ENCODE measurements at regions not wholly inside any gene's neighbourhood (a gene's known extent, or its start where the extent isn't known, plus 50 kb on each side); places are given as distances from the start of the nearest gene placed in this dataset.

GRCh38 chr3:78076379-78076778 is 1036.5 kb downstream of the ROBO2 start:
- Mint-ChIP-seq H3K9me3 (peaks cover 0 to 4% (median 3%) of the 10 kb centered on the region in 7 donors), H3K27ac (no peak overlapping the region), H3K36me3 (no peaks in the 10 kb centered on the region), H3K4me1 (no peaks in the 10 kb centered on the region), H3K27me3 (ENCODE audit: low read depth in 3 of 3) (no peaks in the 10 kb centered on the region), H3K4me3 (no peak overlapping the region)
- Histone ChIP-seq H3K79me2 (ENCODE audit: insufficient read depth, low read length) (no peaks in the 10 kb centered on the region), H2AFZ (ENCODE audit: insufficient read depth, low read depth, low read length, poor library complexity, severe bottlenecking) (no peak overlapping the region), H4K20me1 (ENCODE audit: insufficient read depth, low read length) (no peaks in the 10 kb centered on the region), H3K4me2 (replicated peaks; ENCODE audit: extremely low read depth, low read length, poor library complexity, severe bottlenecking) (no peak overlapping the region), H3K4me1 (ENCODE audit: control insufficient read depth in 1 of 2, insufficient read depth in 2 of 2, low read length in 2 of 2) (no peaks in the 10 kb centered on the region), H3K9ac (ENCODE audit: insufficient read depth, low read length, poor library complexity, severe bottlenecking) (no peak overlapping the region), H3K27ac (ENCODE audit: low read depth in 1 of 2, low read length in 2 of 2) (no peak overlapping the region), H3K36me3 (replicated peaks in 1 of 2; ENCODE audit: control insufficient read depth in 1 of 2, insufficient read depth in 2 of 2, low read length in 2 of 2) (no peaks in the 10 kb centered on the region), H3K4me3 (replicated peaks in 1 of 3; ENCODE audit: low read depth in 2 of 3, low read length in 3 of 3) (no peak overlapping the region), H3K9me3 (replicated peaks in 1 of 2; ENCODE audit: control insufficient read depth in 1 of 2, insufficient read depth in 1 of 2, low read length in 2 of 2) (peaks cover 0 to 3% of the 10 kb centered on the region in 2 donors), H3K27me3 (ENCODE audit: control insufficient read depth in 2 of 2, insufficient read depth in 2 of 2, low read length in 2 of 2) (no peaks in the 10 kb centered on the region)
- intact Hi-C loops (cut with micrococcal nuclease): no loop called here
- no peak for TF ChIP-seq CTCF (IDR thresholded peaks at IDR 0.05)
- DNase-seq: no peak

- H3K27me3 Mint-ChIP-seq (ENCODE audit: low read depth in 3 of 3): no peaks in the 10 kb centered on the region
- no peaks in the 10 kb centered on the region for H3K4me1 Mint-ChIP-seq
- no peak for TF ChIP-seq CTCF (IDR thresholded peaks at IDR 0.05)
- no peaks in the 10 kb centered on the region for H3K79me2 ChIP-seq (ENCODE audit: insufficient read depth, low read length)
- 87% methylated on average over 2 of the region's 4 CpGs for whole genome bisulfite sequencing (ENCODE audit: insufficient coverage)
- H4K20me1 ChIP-seq (ENCODE audit: insufficient read depth, low read length): no peaks in the 10 kb centered on the region
- H3K4me3 ChIP-seq (replicated peaks in 1 of 3; ENCODE audit: low read depth in 2 of 3, low read length in 3 of 3): no peak overlapping the region
- peaks cover 0 to 6% (median 4%) of the 10 kb centered on the region in 7 donors for H3K9me3 Mint-ChIP-seq
- no peak overlapping the region for H3K9ac ChIP-seq (ENCODE audit: insufficient read depth, low read length, poor library complexity, severe bottlenecking)
- no peaks in the 10 kb centered on the region for H3K36me3 Mint-ChIP-seq
- H2AFZ ChIP-seq (ENCODE audit: insufficient read depth, low read depth, low read length, poor library complexity, severe bottlenecking): no peak overlapping the region
- no peaks in the 10 kb centered on the region for H3K36me3 ChIP-seq (replicated peaks in 1 of 2; ENCODE audit: control insufficient read depth in 1 of 2, insufficient read depth in 2 of 2, low read length in 2 of 2)
- H3K4me2 ChIP-seq (replicated peaks; ENCODE audit: extremely low read depth, low read length, poor library complexity, severe bottlenecking): no peak overlapping the region
- intact Hi-C loops (cut with micrococcal nuclease): no loop called here
- no peaks in the 10 kb centered on the region for H3K27me3 ChIP-seq (ENCODE audit: control insufficient read depth in 2 of 2, insufficient read depth in 2 of 2, low read length in 2 of 2)
- H3K4me3 Mint-ChIP-seq: no peak overlapping the region
- H3K9me3 ChIP-seq (replicated peaks in 1 of 2; ENCODE audit: control insufficient read depth in 1 of 2, insufficient read depth in 1 of 2, low read length in 2 of 2): peaks cover 0 to 3% of the 10 kb centered on the region in 2 donors
- H3K27ac Mint-ChIP-seq: no peak overlapping the region
- no peaks in the 10 kb centered on the region for H3K4me1 ChIP-seq (ENCODE audit: control insufficient read depth in 1 of 2, insufficient read depth in 2 of 2, low read length in 2 of 2)
- DNase-seq: no peak
- H3K27ac ChIP-seq (ENCODE audit: low read depth in 1 of 2, low read length in 2 of 2): no peak overlapping the region
These were observed 1037.3 kb downstream of the ROBO2 start for GRCh38 chr3:78077178-78077577.

All from CD14-positive monocyte (primary cell).